SK-N-SH treated with all-trans-retinoic acid at 6 μM for 48 hours (cell line): ENCODE measurements at regions not wholly inside any gene's neighbourhood (a gene's known extent, or its start where the extent isn't known, plus 50 kb on each side); places are given as distances from the start of the nearest gene placed in this dataset.

Source experiments
- ATAC-seq: fragments of 200-7000 bp; cut with Tn5 transposase; 3 replicates; pipeline ENCODE4 v1.9.1; 2020; ENCODE audit warnings: mild to moderate bottlenecking, moderate library complexity
- ARNTL ChIP-seq: fragments of 450-650 bp; formaldehyde crosslinking; IDR thresholded peaks from 2 replicates; pipeline ENCODE4 v1.5.0; 2020; ENCODE audit warnings: low read depth, mild to moderate bottlenecking, moderate library complexity, borderline replicate concordance
- BACH2 ChIP-seq: fragments of 250-450 bp; sonication (Bioruptor Pico); IDR thresholded peaks from 2 replicates; pipeline ENCODE4 v1.9.0; 2021; ENCODE audit warnings: mild to moderate bottlenecking, borderline replicate concordance
- CREB5 ChIP-seq: fragments of 250-450 bp; sonication (Bioruptor Pico); IDR thresholded peaks from 2 replicates; pipeline ENCODE4 v1.5.1; 2020; ENCODE audit warnings: low read depth, mild to moderate bottlenecking, moderate library complexity
- CSDC2 ChIP-seq: fragments of 250-450 bp; sonication (Bioruptor Pico); IDR thresholded peaks from 2 replicates; pipeline ENCODE4 v1.5.0; 2020; ENCODE audit warnings: mild to moderate bottlenecking, moderate library complexity
- CSRNP3 ChIP-seq: fragments of 250-450 bp; sonication (Bioruptor Pico); IDR thresholded peaks from 2 replicates; pipeline ENCODE4 v1.5.1; 2021; ENCODE audit warnings: mild to moderate bottlenecking, moderate library complexity
- ESRRG ChIP-seq: fragments of 250-450 bp; sonication (Bioruptor Pico); IDR thresholded peaks from 2 replicates; pipeline ENCODE4 v1.6.1; 2021; ENCODE audit warnings: mild to moderate bottlenecking
- GLIS3 ChIP-seq: fragments of 250-450 bp; sonication (Bioruptor Pico); IDR thresholded peaks from 2 replicates; pipeline ENCODE4 v1.5.0; 2020; ENCODE audit warnings: mild to moderate bottlenecking, moderate library complexity
- ISL1 ChIP-seq: fragments of 250-450 bp; sonication (Bioruptor Pico); IDR thresholded peaks from 2 replicates; pipeline ENCODE4 v2.1.2; 2022; ENCODE audit warnings: mild to moderate bottlenecking, moderate library complexity
- OSR1 ChIP-seq: fragments of 250-450 bp; sonication (Bioruptor Pico); IDR thresholded peaks from 2 replicates; pipeline ENCODE4 v1.8.0; 2022; ENCODE audit warnings: moderate library complexity, mild to moderate bottlenecking, inconsistent platforms
- PATZ1 ChIP-seq: fragments of 250-450 bp; sonication (Bioruptor Pico); IDR thresholded peaks from 2 replicates; pipeline ENCODE4 v1.8.0; 2020; ENCODE audit warnings: mild to moderate bottlenecking, moderate library complexity, borderline replicate concordance
- POU6F1 ChIP-seq: fragments of 250-450 bp; sonication (Bioruptor Pico); IDR thresholded peaks from 2 replicates; pipeline ENCODE4 v1.8.0; 2021; ENCODE audit warnings: low read depth, mild to moderate bottlenecking, moderate library complexity, borderline replicate concordance
- PPARA ChIP-seq: fragments of 250-450 bp; sonication (Bioruptor Pico); IDR thresholded peaks from 2 replicates; pipeline ENCODE4 v1.5.0; 2020; ENCODE audit warnings: mild to moderate bottlenecking, borderline replicate concordance
- RARB ChIP-seq: fragments of 250-450 bp; sonication (Bioruptor Pico); IDR thresholded peaks from 2 replicates; pipeline ENCODE4 v1.8.0; 2021; ENCODE audit warnings: mild to moderate bottlenecking, moderate library complexity
- SNAI2 ChIP-seq: fragments of 250-450 bp; sonication (Bioruptor Pico); IDR thresholded peaks from 2 replicates; pipeline ENCODE4 v1.5.0; 2020; ENCODE audit warnings: mild to moderate bottlenecking, moderate library complexity
- TCF4 ChIP-seq: fragments of 250-450 bp; sonication (Bioruptor Pico); IDR thresholded peaks from 2 replicates; pipeline ENCODE4 v1.8.0; 2021; ENCODE audit warnings: mild to moderate bottlenecking, moderate library complexity, borderline replicate concordance
- TOX ChIP-seq: fragments of 250-450 bp; sonication (Bioruptor Pico); IDR thresholded peaks from 2 replicates; pipeline ENCODE4 v1.8.0; 2021; ENCODE audit warnings: mild to moderate bottlenecking, moderate library complexity, borderline replicate concordance
- TSHZ2 ChIP-seq: fragments of 250-450 bp; sonication (Bioruptor Pico); IDR thresholded peaks from 2 replicates; pipeline ENCODE4 v1.5.0; 2020; ENCODE audit warnings: mild to moderate bottlenecking, moderate library complexity
- ZC3H10 ChIP-seq: fragments of 250-450 bp; sonication (Bioruptor Pico); IDR thresholded peaks from 2 replicates; pipeline ENCODE4 v1.5.1; 2021; ENCODE audit warnings: mild to moderate bottlenecking, moderate library complexity
- ZFP3 ChIP-seq: fragments of 250-450 bp; sonication (Bioruptor Pico); IDR thresholded peaks from 2 replicates; pipeline ENCODE4 v1.5.0; 2020; ENCODE audit warnings: mild to moderate bottlenecking, moderate library complexity
- ZFP30 ChIP-seq: fragments of 450-650 bp; formaldehyde crosslinking; IDR thresholded peaks from 2 replicates; pipeline ENCODE4 v1.5.0; 2022; ENCODE audit warnings: mild to moderate bottlenecking, moderate library complexity
- ZNF565 ChIP-seq: fragments of 450-650 bp; formaldehyde crosslinking; conservative IDR thresholded peaks from 2 replicates; pipeline ENCODE4 v1.5.0; 2020; ENCODE audit warnings: low read depth, mild to moderate bottlenecking, moderate library complexity
- ZNF8 ChIP-seq: fragments of 450-650 bp; formaldehyde crosslinking; IDR thresholded peaks from 2 replicates; pipeline ENCODE4 v1.5.0; 2020; ENCODE audit warnings: mild to moderate bottlenecking, moderate library complexity

GRCh38 chr5:4244306-4244705 is 648.7 kb downstream of the IRX1 start:
- TF ChIP-seq POU6F1, result no peak
- TF ChIP-seq ESRRG (CRISPR knock-in tag), result no peak
- no peak for TF ChIP-seq ARNTL (CRISPR knock-in tag)
- no peak for TF ChIP-seq ZC3H10 (CRISPR knock-in tag)
- no peak for TF ChIP-seq ZNF565 (CRISPR knock-in tag)
- no peak for TF ChIP-seq GLIS3 (CRISPR knock-in tag)
- TF ChIP-seq PATZ1 (CRISPR knock-in tag), result no peak
- no peak for TF ChIP-seq CSRNP3 (CRISPR knock-in tag)
- no peak for TF ChIP-seq CREB5 (CRISPR knock-in tag)
- no peak for TF ChIP-seq CSDC2
- TF ChIP-seq ZFP3, result no peak
- TF ChIP-seq RARB (CRISPR knock-in tag), result no peak
- no peak for TF ChIP-seq TOX
- TF ChIP-seq ZNF8 (CRISPR knock-in tag), result no peak
- no peak for TF ChIP-seq TCF4
- no peak for TF ChIP-seq TSHZ2
- TF ChIP-seq SNAI2 (CRISPR knock-in tag), result no peak
- TF ChIP-seq PPARA, result no peak
- no peak for ATAC-seq

- ATAC-seq, result no peak
- no peak for TF ChIP-seq OSR1 (CRISPR knock-in tag)
- no peak for TF ChIP-seq TOX
- no peak for TF ChIP-seq ESRRG (CRISPR knock-in tag)
- no peak for TF ChIP-seq RARB (CRISPR knock-in tag)
- no peak for TF ChIP-seq ZC3H10 (CRISPR knock-in tag)
- no peak for TF ChIP-seq PPARA
- TF ChIP-seq ZFP30 (CRISPR knock-in tag), result no peak
- no peak for TF ChIP-seq BACH2 (CRISPR knock-in tag)
- no peak for TF ChIP-seq SNAI2 (CRISPR knock-in tag)
- no peak for TF ChIP-seq CSDC2
- no peak for TF ChIP-seq ISL1 (CRISPR knock-in tag)
- no peak for TF ChIP-seq POU6F1
- TF ChIP-seq ZFP3, result no peak
- TF ChIP-seq CSRNP3 (CRISPR knock-in tag), result no peak
- TF ChIP-seq ZNF8 (CRISPR knock-in tag), result no peak
- no peak for TF ChIP-seq PATZ1 (CRISPR knock-in tag)
- no peak for TF ChIP-seq TSHZ2
Observed at GRCh38 chr5:4245076-4245475, 649.4 kb downstream of the IRX1 start.
